Glomerular visceral epithelial cell (primary cell): ENCODE measurements at regions not wholly inside any gene's neighbourhood (a gene's known extent, or its start where the extent isn't known, plus 50 kb on each side); places are given as distances from the start of the nearest gene placed in this dataset.
A peak's percentile ranks its signal among the peaks of the same experiment; 100 is the strongest.

Source experiments
- DNase-seq: peaks from one replicate; pipeline ENCODE4 v3.0.0-alpha.2; 2016; ENCODE audit errors: extremely low spot score

DNA sequence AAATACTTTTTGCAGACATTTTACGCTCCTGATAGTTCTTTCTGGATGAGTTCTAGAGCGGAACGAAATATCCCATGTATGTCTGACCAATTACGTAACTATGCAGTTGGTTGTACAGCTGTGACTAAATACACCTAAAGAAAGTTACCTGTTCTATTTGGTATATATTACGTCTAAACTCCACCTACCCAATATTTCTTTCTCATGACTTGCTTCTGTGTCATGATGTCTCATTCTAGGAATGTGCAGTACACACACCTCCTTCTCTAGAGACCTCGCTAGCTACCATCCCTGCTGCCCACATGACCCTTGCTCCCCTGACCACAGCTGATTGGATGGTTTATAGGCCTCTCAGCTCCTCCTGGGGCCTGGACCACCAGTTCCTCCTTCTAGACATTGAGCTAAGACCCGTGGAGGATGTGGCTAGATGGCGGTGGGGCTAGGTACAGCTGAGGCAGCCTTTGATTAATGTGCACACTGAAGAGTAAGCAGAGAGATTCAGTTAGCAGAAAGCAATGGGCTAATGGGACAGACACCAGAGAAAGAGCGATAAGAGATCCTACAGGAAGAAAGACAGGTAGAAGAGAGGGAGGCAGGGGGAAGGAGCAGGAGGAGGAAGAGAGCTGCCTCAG is 422.1 kb downstream of the COG6 start:
- DNase-seq: no peak

DNA sequence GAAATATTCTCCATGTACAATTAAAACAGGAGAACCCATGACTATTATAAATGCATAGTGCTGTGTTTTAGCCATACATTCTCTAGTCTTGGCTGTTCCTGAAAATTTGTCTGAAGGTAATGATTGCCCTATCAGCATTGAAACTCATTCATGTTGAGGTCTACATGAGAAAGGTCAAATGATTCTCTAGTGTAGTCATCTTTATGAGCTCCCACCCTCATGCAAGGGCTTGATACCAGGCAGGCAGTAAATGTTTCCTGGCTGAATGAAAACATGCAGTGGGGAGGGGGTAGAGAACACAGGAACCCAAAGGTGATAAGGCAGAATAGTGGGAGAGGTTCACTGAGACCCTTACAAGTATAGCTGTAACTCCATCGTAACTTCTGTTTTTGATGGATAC is 424.3 kb downstream of the COG6 start:
- DNase-seq: no peak

DNA sequence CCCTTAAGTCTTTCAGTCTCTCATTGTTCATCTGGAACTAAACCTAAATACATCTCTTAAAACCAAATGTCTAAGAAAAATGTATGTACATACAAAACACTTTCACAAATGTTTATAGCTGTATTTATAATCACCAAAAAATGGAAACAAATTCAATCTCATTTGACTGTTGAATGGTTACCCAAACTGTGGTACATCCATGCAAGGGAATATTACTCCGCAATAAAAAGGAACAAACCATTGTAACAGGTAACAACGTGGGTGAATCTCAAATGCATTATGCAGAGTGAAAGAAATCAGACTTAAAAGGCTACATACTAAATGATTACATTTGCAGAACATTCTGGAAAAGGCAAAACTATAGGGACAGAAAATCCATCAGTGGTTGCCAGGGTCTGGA is 425.2 kb downstream of the COG6 start:
- no peak for DNase-seq

DNA sequence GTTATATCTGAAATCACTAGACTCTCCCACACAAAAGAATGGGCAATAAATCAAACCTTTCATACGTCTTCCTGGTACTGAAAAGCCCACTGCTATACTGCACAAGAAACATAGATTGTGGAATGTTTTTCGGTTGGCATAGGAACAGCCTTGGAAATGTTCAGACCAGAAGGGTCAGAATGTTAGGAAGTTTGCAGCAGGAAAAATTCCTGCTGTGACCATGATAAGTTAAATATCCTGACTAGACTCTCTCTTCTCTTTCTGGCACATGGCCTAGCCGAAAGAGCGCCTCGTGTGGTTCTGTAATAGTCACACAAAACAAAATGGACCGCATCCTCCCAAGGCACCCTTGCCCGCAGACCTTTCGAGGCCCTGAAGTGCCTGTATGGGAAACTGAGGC is 427.2 kb downstream of the COG6 start:
- DNase-seq: no peak

DNA sequence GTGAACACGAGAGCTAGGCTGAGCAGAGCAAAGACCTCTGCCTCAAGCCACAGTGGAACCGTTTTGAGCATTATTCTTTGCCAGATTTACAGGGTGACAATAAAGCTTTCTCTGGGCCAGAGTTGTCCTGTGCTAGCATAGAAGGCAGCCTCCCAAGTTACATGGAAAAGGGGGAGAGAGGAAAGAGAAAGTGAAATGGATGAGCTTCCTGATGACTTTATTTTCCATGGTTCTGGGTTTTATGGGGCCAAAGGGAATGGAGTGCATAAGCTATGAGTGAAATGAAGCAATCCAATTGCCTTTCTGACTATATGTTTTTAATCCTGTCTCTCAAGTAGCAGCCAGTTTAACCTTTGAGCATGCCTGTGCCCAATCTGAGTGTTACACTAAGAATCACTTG is 428.4 kb downstream of the COG6 start:
- no peak for DNase-seq

DNA sequence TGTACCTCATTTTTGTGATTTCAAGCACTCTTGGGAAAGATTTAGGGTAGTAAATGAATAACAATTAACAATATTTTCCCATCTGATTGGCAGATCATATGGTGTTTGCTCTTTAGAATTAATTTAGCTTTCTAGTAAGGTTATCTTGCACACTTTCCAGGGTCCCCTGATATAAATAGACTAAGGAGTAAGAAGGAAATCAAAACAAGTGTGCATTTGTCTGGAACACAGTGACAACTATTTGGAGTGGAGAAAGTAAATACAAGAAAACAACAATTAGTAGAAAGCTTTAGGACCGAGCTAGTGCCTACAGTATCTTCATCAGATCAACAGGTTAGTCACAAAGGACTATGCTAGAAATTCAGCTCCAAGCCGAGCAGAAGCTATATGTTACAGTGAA is 429.5 kb downstream of the COG6 start:
- DNase-seq: no peak

DNA sequence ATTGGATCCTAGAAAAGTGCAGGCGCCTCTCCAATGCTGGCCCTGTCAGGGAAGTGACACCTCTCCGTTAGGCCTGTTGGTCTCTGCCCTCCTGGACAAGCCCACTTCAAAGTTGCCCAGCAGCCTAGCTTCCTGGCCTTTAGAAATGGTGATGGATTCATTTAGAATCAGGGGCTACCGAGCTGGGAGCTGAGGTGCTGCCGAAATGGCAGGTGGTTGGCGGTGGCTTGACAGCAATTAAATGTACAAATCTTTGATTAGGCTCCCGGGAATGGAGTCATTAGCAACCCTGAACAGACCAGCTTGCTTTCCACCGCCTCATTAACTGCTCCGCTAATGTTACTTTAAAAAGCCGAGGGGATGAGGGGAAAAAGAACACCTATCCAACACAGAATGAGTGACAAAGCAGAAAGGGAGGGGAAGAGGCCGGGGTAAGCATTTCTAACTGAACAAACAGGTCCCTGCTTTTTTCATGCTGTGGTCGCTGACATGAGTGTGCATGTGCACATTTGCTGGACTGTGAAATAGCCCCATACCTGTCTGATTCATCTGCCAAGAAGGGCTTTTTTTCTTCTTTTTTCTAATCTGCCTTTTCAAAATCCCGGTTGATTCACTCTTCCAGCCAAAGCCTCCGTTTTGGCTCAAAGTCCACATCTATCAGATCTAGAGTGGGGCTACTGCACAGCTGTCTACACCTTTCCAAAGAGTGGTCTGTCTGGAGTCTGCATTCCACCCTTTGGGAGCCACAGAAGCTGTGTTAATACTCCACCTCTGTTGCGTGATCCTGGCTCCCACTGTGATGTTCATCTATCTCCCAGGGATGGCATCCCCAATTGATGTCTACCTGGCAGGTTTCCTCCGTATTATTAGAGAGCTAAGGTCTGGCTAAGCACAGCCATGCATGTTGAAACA is 431.9 kb downstream of the COG6 start:
- peak; percentile 21 for DNase-seq

DNA sequence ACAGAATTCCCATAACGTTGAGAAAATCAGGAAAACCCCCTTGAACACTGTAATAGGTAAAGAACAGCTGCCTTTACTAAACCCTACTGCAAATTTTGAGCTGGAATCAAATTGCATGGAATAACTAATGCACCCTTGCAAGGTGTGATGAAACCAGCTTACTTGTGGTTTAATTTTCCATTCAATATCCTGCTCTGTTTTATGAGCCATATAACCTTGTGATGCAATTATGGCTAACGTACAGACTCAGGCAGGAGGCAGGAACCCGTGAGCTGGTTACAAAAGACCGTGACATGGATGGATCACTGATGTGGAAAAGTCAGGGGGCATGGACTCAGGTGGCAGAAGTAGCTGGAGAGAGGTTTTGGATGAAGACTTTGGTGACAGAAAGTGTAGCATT is 438.6 kb downstream of the COG6 start:
- DNase-seq: peak; percentile 66

DNA sequence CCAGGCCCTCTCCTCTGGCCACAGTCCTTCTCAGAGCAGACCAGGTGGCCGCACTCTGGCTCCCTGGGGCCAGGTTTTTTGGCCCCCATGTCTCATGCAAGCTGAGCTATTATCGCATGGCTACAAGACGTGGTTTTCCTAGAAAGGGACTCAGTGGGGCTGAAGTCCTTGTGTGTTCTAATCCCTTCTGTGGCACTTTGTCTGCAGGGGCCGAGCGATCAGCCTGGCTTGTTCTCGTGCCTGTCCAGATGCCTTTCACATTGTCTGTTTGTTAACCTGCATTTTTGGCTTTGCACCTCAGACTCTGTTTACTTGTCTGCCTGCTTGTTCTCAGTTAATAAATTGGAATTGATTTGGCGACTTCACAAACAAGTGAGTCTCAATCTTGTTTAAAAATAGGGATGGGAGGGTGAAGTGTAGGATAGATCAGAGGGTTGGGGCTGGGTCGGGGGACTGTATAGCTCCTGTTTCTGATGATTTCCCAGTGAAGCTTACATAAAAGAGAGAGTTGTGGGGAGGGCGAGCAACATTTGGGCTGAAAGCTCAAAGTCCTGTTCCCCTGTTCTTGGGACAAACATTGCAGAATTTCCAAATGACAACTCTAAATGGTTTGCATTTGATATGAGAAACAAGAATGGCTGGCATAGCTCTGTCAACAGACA is 440.4 kb downstream of the COG6 start:
- no peak for DNase-seq

DNA sequence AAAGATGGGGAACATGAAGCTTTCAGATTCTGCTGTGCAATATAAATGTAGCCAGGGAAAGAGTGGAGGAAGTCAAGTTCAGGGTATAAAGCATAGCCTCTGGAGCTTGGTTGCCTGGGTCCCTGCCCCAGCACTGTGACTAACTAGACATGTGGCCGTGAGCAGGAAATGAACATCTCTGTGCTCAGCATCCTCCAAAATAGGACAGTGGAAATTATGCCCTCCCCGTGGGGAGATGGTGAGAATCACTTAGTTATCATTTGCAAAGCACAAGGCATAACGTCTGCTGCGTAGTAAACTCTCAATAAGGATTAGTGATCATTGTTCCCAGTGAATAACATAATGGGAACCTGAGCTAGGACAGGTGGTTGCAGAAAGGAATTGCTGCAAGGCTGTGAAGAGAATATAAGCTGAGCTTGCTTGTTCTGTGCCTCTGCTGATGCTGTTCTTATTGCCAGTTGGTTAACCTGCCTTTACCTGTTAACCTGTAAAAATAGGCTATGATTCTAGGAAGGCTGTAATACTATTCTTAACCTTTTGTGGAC is 441.0 kb downstream of the COG6 start:
- no peak for DNase-seq

DNA sequence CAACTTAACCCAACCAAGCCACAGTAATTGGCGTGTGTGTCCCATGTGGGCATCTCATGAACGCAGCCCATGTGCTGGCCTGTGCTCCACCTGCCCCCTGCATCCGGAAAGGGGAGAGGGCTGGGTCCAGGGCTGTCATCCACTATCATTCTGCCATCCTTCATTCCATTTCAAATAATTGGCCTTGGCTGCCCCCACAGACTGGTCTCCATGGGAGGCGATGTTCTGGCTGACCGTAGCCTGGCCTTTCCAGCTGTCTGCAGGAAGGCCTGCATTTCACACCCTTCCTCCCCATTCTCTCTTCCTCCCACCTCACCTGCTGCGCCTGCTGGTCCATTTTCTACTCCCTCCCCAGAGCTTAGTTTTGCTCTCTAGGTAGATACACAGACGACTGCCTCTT is 442.8 kb downstream of the COG6 start:
- no peak for DNase-seq

DNA sequence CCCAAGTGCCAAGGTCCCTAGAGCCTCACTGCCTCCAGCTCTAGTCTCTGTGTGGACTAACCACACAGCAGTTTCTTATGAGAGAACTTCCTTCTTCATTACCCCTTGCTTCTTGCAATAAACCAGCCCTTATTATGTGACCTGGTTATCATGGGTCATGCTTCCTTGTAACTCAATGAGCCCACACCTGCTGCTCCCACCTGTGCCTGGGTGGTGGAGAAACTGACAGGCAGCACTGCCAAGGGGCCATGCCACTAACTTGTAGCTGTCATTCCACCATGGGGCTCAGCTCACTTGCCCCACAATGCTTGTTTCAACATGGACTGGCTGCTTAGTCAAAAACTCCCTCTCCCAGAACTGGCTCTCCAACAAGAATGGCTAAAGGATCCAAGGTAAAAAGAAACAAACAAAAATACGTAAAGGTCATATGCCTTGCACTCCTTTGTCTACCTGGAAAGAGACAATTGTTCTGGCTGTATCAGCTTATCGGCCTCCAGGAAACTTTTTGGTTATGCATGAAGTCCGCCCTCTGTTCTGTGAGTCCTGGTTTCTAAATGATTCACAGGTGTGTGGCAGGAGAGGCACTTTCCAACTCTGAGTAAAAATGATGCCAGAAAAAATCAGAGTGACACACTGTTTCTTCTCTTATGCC is 446.4 kb downstream of the COG6 start:
- DNase-seq: no peak

DNA sequence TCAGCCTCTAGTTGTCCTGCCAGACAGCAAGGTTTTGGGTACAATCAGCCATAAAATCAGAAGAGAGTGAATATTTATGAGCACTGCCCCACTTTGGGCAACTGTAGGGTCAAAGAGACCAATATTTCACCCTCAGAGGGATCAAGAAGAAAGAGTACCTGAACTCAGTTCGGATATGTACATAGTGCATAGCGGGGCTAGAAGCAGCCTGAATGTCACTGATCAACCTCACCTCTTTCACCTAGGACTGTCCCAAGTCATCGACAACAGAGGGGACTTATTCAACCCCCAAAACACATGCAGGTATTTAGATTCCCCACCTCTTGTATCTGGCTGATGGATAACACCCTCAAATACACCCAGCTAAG is 446.9 kb downstream of the COG6 start:
- no peak for DNase-seq

DNA sequence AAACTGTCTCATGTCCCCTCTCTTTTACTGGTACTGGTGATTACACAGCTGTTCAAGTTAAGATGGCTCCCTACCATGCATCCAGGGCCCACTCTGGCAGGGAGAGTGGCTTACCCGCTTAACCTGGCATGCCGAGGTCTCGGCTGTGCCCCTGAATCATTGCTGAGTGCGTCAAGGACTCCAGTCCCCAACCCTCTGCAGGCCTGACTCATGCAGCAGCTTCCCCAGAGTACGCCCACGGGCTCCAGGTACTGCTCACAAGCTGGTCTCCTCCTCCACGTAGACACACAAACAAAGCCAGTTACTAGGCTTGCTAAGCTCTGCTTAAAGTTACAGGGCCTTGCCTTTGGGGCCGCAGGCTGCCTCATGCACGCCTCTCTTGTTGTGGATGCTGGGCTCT is 447.4 kb downstream of the COG6 start:
- DNase-seq: peak; percentile 71

DNA sequence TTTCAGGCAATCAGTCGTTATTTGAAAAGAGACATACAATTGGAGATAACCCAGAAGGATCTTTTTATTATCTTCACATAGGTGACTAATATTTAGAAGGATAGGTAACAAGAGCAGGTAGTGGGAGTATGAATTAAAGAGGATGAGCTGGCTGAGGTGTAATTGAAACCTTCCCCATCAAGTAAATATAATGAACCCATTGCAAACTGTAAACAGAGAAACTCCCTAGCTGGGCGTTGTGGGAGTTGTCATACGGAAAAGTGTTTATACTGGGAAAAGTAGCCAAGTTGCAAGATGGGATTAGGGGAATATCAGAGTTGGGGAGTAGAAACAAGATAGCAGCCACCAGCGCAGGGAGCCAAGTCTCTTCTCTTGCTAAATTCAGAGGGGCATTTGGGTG is 448.4 kb downstream of the COG6 start:
- DNase-seq: no peak

DNA sequence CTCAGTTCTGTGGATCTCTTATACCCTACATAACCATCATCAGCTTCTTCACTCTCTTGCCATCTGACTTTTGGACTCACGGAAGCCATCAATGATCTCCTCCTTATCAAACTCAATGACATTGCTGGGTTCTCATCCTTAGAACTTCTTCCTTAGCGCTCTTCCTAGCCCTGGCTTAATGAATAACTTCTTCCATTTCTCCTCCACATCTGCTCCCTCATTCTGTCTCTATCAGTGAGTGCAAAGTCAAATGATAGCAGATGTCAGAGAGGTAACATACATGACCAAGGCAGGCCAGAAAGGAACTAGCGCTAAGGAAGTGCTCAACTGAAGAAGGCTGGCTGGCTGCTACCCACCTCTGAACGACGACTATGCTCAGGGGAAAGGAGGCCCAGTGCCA is 449.8 kb downstream of the COG6 start:
- no peak for DNase-seq

DNA sequence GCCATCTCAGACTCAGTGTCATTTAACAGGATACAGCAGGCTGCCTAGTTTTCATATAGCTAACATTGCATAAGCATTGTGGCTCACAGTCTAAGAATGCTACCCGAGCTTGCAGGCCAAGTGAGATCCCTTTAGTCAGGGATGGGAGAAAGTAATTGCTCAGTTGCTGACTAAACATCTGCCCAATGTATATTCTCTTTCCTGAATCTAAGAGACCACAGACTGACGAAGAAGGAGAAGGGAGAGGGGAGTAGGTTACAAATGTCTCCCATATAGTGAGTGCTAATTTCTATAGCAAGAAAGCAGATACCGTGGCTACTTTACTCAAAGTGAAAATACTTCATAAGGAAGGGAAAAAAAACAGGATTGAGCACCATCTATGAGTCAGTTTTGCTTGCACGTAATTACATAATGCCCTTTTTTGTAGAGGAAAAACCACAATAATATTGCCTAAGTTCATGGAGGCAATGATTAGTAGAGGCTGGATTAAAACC is 453.9 kb downstream of the COG6 start:
- DNase-seq: peak; percentile 79

DNA sequence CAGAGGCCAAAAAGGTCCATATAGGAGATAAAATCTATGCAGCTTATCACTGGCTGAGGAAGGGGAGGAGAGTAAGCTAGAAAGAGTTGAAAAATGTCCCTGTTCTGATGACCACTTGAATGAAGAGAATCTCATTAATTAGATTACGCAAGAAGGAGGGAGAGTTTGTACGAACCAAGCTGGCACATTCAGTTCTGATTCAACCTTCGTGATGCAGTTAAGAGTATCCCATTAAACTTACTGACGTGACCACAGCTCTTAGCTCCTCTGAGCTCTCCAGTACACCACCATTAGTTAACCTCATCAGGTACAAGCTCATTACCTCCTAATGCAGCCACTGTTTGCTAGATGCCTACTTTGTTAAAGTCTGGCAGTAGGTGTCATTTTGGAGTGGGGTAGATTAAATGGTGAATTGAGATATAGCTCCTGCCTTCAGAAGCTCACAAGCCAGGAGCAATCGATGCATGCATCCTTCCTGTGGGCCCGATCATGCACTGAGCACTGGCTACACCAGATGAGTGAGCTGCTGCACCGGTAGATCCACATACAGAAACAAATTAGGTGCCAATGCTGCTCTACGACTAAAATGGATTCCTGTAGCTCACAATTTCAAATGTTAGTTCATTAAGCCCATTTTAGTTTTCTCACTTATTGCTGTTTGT is 458.3 kb downstream of the COG6 start:
- DNase-seq: no peak

DNA sequence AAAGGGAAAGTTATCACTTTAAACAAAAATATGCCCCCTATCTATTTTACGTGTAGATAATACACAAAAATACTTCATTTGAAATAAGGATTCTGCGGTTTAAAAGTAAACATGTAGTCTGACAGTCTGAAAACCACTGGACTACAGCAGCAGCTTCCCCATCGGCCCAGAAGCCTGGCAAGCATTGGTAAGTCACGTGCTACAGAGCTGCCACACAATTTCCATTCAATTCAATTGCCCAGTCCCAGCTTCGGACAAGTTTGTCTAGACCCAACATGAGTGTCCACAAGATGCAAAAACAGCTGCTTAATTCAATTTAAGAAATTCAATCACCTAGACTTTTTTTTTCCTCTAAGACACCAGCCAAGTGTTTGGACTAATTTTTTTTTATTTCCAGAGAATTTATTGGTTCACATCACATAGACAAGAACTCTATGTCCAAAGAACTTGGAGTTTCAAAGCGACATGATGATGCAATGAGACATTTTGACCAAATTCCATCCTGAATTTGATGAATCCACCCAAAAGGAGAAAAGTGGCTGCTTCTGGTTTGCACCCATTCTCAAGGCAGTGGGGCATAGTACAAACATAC is 458.9 kb downstream of the COG6 start:
- no peak for DNase-seq

DNA sequence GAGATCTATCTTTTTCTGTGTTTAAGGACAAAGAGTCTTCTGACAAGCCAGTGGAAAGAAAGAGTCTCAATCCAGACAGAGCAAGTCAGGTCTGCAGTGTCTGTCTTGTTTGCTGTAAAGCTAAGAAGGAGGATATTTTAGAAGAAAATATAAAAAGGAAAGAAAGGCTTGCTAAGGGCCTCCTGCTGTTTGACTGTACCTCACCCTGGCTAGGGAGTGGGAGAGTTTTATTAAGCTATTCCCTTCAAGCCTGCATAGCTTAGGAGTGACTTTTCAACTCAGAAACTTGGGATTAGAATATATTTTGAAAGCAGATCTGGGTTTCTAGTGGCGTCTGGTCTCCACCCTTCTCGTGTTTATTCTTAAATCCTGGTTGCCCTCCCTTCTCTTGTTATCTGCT is 460.0 kb downstream of the COG6 start:
- DNase-seq: no peak

DNA sequence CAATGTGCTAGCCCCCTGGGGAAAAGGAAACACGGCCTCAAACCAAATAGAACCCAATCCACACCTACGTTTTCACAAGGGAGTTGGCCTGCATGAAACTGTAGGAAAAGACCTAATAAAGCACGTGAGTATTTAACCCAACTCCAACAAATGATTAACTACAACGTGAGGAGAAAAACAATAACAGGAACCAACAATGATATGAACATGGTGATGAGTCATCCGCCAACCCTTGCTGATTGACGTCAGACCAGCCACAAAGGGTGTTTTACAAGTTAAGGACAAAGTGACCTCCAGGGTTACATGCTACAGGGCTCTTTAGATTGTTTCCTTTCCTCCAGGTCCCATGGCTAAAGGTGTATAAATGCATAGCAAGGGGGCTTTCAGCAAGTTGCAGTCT is 460.5 kb downstream of the COG6 start:
- DNase-seq: peak; percentile 61
